Right lobe of liver (tissue), 6 donors: ENCODE measurements at regions not wholly inside any gene's neighbourhood (a gene's known extent, or its start where the extent isn't known, plus 50 kb on each side); places are given as distances from the start of the nearest gene placed in this dataset.

Source experiments
- ATAC-seq, 4 donors: fragments of 200-7000 bp; cut with Tn5 transposase; one replicate each; pipeline ENCODE4 v1.9.1; 2020; ENCODE audit warnings: mild to moderate bottlenecking in 4 of 4, moderate library complexity in 4 of 4
- DNase-seq, 3 donors: peaks; one replicate each; pipeline ENCODE4 v3.0.0-alpha.2; 2020
- H3K27ac ChIP-seq, 3 donors: fragments of 200-600 bp; one replicate each; pipeline ENCODE4 v1.8.0; 2022
- H3K27me3 ChIP-seq, 2 donors: fragments of 200-600 bp; one replicate each; pipeline ENCODE4 v1.8.0; 2022
- H3K36me3 ChIP-seq, 4 donors: fragments of 200-600 bp; sonication (generic) in 1 of 4; one replicate each; pipeline versions ENCODE4 v1.5.1 to v1.8.0; 2017 to 2022; ENCODE audit warnings: control low read depth in 1 of 4
- H3K4me1 ChIP-seq, 4 donors: fragments of 200-600 bp; sonication (generic) in 1 of 4; one replicate each; pipeline versions ENCODE4 v1.5.1 to v1.8.0; 2017 to 2022; ENCODE audit warnings: control low read depth in 1 of 4
- H3K4me3 ChIP-seq, 3 donors: fragments of 200-600 bp; one replicate each; pipeline ENCODE4 v1.8.0; 2022
- H3K9me3 ChIP-seq, 4 donors: fragments of 200-600 bp; sonication (generic) in 1 of 4; one replicate each; pipeline versions ENCODE4 v1.5.1 to v1.8.0; 2017 to 2022; ENCODE audit warnings: control low read depth in 1 of 4
- CTCF ChIP-seq, 4 donors: fragments of 200-600 bp in 3 of 4; fragments of 450-650 bp in 1 of 4; IDR thresholded peaks; one replicate each; pipeline versions ENCODE4 v1.5.1 to v1.8.0; 2016 to 2022; ENCODE audit warnings: antibody characterized with exemption in 4 of 4, mild to moderate bottlenecking in 2 of 4
- POLR2A ChIP-seq: fragments of 450-650 bp; IDR thresholded peaks from one replicate; pipeline ENCODE4 v1.6.1; 2017; ENCODE audit warnings: antibody characterized with exemption, mild to moderate bottlenecking
- WGBS: methylation state at CpG from one replicate; pipeline ENCODE4 v1.1.6; 2018; ENCODE audit warnings: low coverage, low lambda C conversion rate; ENCODE audit not compliant: insufficient coverage; ENCODE audit errors: missing lambda C conversion rate; 5-methylcytosine and 5-hydroxymethylcytosine counted together
- intact Hi-C, 2 donors: fragments of 100-400 bp; cut with DNase I; formaldehyde crosslinking; loops; one replicate each; pipeline versions ENCODE4 v1.11.2 to v1.14.1; 2022
- donor health status: DM: no; HTN: yes; CAD: no.
- donor health status: DM: no; HTN: no; CAD: no.
- donor health status: DM: no; HTN: no; CAD: no.
- donor health status: DM: no; HTN: yes; CAD: no.
- donor health status: DM: no; HTN: yes; CAD: no.

GRCh38 chr3:34956511-34956910 lies 682.8 kb upstream of the ARPP21 start:
- no peak overlapping the region for H3K4me3 ChIP-seq
- no peaks in the 10 kb centered on the region for H3K27me3 ChIP-seq
- TF ChIP-seq CTCF (IDR thresholded peaks at IDR 0.05) (no peak), POLR2A (no peak)
- 85% methylated on average over 1 of the region's 1 CpG for WGBS
- ATAC-seq, result no peak
- H3K9me3 ChIP-seq, result no peaks in the 10 kb centered on the region
- no peaks in the 10 kb centered on the region for H3K36me3 ChIP-seq
- no peak overlapping the region for H3K27ac ChIP-seq
- no peaks in the 10 kb centered on the region for H3K4me1 ChIP-seq
- intact Hi-C loops, result no loop called here
- no peak for DNase-seq

GRCh38 chr3:34957677-34958076 lies 681.6 kb upstream of the ARPP21 start:
- DNase-seq (no peak), ATAC-seq (no peak)
- Histone ChIP-seq H3K4me1 (no peaks in the 10 kb centered on the region), H3K4me3 (no peak overlapping the region), H3K9me3 (no peaks in the 10 kb centered on the region), H3K27ac (no peak overlapping the region), H3K27me3 (no peaks in the 10 kb centered on the region), H3K36me3 (no peaks in the 10 kb centered on the region)
- 44% methylated on average over 1 of the region's 1 CpG for WGBS
- intact Hi-C loops, result no loop called here
- TF ChIP-seq POLR2A, result no peak
- TF ChIP-seq CTCF (IDR thresholded peaks at IDR 0.05), result no peak

GRCh38 chr3:34969513-34969912 lies 669.8 kb upstream of the ARPP21 start:
- Histone ChIP-seq H3K4me1 (no peaks in the 10 kb centered on the region), H3K36me3 (no peaks in the 10 kb centered on the region), H3K27ac (no peak overlapping the region), H3K27me3 (no peaks in the 10 kb centered on the region), H3K9me3 (no peaks in the 10 kb centered on the region), H3K4me3 (no peak overlapping the region)
- no peak for ATAC-seq
- TF ChIP-seq POLR2A (no peak), CTCF (IDR thresholded peaks at IDR 0.05) (peak in 1 of 4 donors; percentile 26)
- WGBS, result 56% methylated on average over 2 of the region's 2 CpGs
- no peak for DNase-seq
- intact Hi-C loops, result no loop called here

- Histone ChIP-seq H3K9me3 (peaks cover 0 to 9% (median 0%) of the 10 kb centered on the region in 4 donors), H3K4me1 (no peaks in the 10 kb centered on the region), H3K36me3 (no peaks in the 10 kb centered on the region), H3K4me3 (no peak overlapping the region), H3K27ac (no peak overlapping the region), H3K27me3 (no peaks in the 10 kb centered on the region)
- intact Hi-C loops, result no loop called here
- no peak for ATAC-seq
- DNase-seq, result no peak
- no peak for TF ChIP-seq CTCF (IDR thresholded peaks at IDR 0.05)
- TF ChIP-seq POLR2A, result no peak
These were observed 666.8 kb upstream of the ARPP21 start for GRCh38 chr3:34972481-34972880.

- ATAC-seq (no peak), DNase-seq (no peak)
- 15% methylated on average over 1 of the region's 1 CpG for WGBS
- intact Hi-C loops, result no loop called here
- H3K4me1 ChIP-seq, result no peaks in the 10 kb centered on the region
- peaks cover 0 to 9% (median 0%) of the 10 kb centered on the region in 4 donors for H3K9me3 ChIP-seq
- H3K27me3 ChIP-seq, result no peaks in the 10 kb centered on the region
- no peak overlapping the region for H3K4me3 ChIP-seq
- H3K36me3 ChIP-seq, result no peaks in the 10 kb centered on the region
- H3K27ac ChIP-seq, result no peak overlapping the region
- TF ChIP-seq POLR2A, result no peak
- TF ChIP-seq CTCF (IDR thresholded peaks at IDR 0.05), result no peak
These were observed 665.7 kb upstream of the ARPP21 start for GRCh38 chr3:34973586-34973985.
